K562 (cell line): ENCODE measurements at regions not wholly inside any gene's neighbourhood (a gene's known extent, or its start where the extent isn't known, plus 50 kb on each side); places are given as distances from the start of the nearest gene placed in this dataset.

ENCODE experiments used
- ATAC-seq: fragments of 200-7000 bp; cut with Tn5 transposase; 3 replicates; pipeline ENCODE4 v1.9.1; 2020; ENCODE audit warnings: moderate library complexity
- BruUV-seq: library from RNA; stranded (reverse); fragments of 400-500 nt; replicated peaks from 2 replicates; lab custom pipeline; 2021; lab: Mats Ljungman, UMichigan
- CTCF ChIA-PET: fragments of 300-600 bp; formaldehyde crosslinking; extraction: SDS; loops from one replicate; lab custom pipeline; 2021; ENCODE audit warnings: low intra/inter-chr PET ratio; lab: Yijun Ruan, JAX
- POLR2A ChIA-PET: fragments of 300-600, 350-650 bp; sonication (Branson Sonifier 250); formaldehyde crosslinking; extraction: SDS; loops from one replicate; lab custom pipeline; 2021; ENCODE audit warnings: antibody characterized with exemption, inconsistent platforms; lab: Yijun Ruan, JAX
- DNase-seq, 4 experiments: peaks; one replicate each; pipeline versions ENCODE4 v3.0.0 to v3.0.0-alpha.2; 2011 to 2018; ENCODE audit warnings: low spot score in 3 of 4, mixed read lengths in 3 of 4; ENCODE audit errors: extremely low read depth in 1 of 4
- FAIRE-seq: peaks from 2 replicates; lab custom pipeline; 2011; peaks lifted over from hg19 to GRCh38; lab: Jason Lieb, UNC
- H2AFZ ChIP-seq: 2 replicates; pipeline ENCODE4 v1.6.0; 2011; ENCODE audit warnings: low read depth, low read length, control low read depth, inconsistent platforms
- H3K27ac ChIP-seq: fragments of 200-600 bp; 3 replicates; pipeline ENCODE4 v1.8.0; 2011; ENCODE audit warnings: low read depth, mild to moderate bottlenecking, control low read depth, inconsistent platforms, low read length, moderate library complexity, mixed read lengths; ENCODE audit errors: extremely low read depth
- H3K27me3 ChIP-seq, 2 experiments: fragments of 300-600 bp in 1 of 2; 2 replicates in 1 of 2; 3 replicates in 1 of 2; pipeline versions ENCODE4 v1.6.0 to v1.8.0; 2011; ENCODE audit warnings: inconsistent platforms in 2 of 2, low read length in 2 of 2, mild to moderate bottlenecking in 1 of 2, mixed read lengths in 1 of 2, moderate library complexity in 1 of 2; ENCODE audit not compliant: control insufficient read depth in 2 of 2, insufficient read depth in 2 of 2
- H3K36me3 ChIP-seq: fragments of 300-600 bp; 3 replicates; pipeline ENCODE4 v1.8.0; 2011; ENCODE audit warnings: mild to moderate bottlenecking, low read length, inconsistent platforms; ENCODE audit not compliant: control insufficient read depth, insufficient read depth
- H3K4me1 ChIP-seq, 2 experiments: fragments of 200-600 bp in 1 of 2; replicated peaks in 1 of 2; 2 replicates in 1 of 2; 3 replicates in 1 of 2; pipeline versions ENCODE4 v1.5.1 to v1.8.0; 2011; ENCODE audit warnings: inconsistent platforms in 2 of 2, low read length in 2 of 2, mild to moderate bottlenecking in 1 of 2, mixed read lengths in 1 of 2, moderate library complexity in 1 of 2; ENCODE audit not compliant: control insufficient read depth in 2 of 2, insufficient read depth in 2 of 2
- H3K4me2 ChIP-seq: 2 replicates; pipeline ENCODE4 v1.6.1; 2011; ENCODE audit warnings: low read length, control low read depth, inconsistent platforms, mixed read lengths; ENCODE audit not compliant: insufficient read depth
- H3K4me3 ChIP-seq: fragments of 200-600 bp; sonication (generic), shearing (Covaris generic); 2 replicates; pipeline ENCODE4 v1.5.1; 2016; ENCODE audit warnings: control low read depth, inconsistent platforms
- H3K79me2 ChIP-seq: fragments of 200-600 bp; 3 replicates; pipeline ENCODE4 v1.8.0; 2011; ENCODE audit warnings: low read length, inconsistent platforms; ENCODE audit not compliant: control insufficient read depth, insufficient read depth
- H3K9ac ChIP-seq, 2 experiments: 2 replicates each; pipeline versions ENCODE4 v1.6.0 to v1.6.1; 2011; ENCODE audit warnings: low read depth in 2 of 2, low read length in 2 of 2, control low read depth in 1 of 2, inconsistent platforms in 1 of 2, mild to moderate bottlenecking in 1 of 2, mixed read lengths in 1 of 2; ENCODE audit not compliant: insufficient read depth in 1 of 2
- H3K9me1 ChIP-seq: one replicate; pipeline ENCODE4 v1.6.0; 2011; ENCODE audit warnings: inconsistent platforms, mild to moderate bottlenecking, low read length, moderate library complexity; ENCODE audit not compliant: control insufficient read depth, insufficient read depth
- H3K9me3 ChIP-seq: replicated peaks from 2 replicates; pipeline ENCODE4 v1.5.1; 2011; ENCODE audit warnings: low read depth, low read length, inconsistent platforms; ENCODE audit not compliant: control insufficient read depth, insufficient read depth
- H4K20me1 ChIP-seq: replicated peaks from 2 replicates; pipeline ENCODE4 v1.6.1; 2011; ENCODE audit warnings: low read length, inconsistent platforms, mixed read lengths; ENCODE audit not compliant: control insufficient read depth, insufficient read depth
- ATF6 ChIP-seq: sonication (generic); formaldehyde crosslinking; IDR thresholded peaks from 2 replicates; pipeline ENCODE4 v1.4.0; 2020; ENCODE audit warnings: mild to moderate bottlenecking, missing genetic modification reagents
- EP300 ChIP-seq: IDR thresholded peaks from 2 replicates; pipeline ENCODE4 v1.6.1; 2012; ENCODE audit warnings: low read length, improper control_type of control experiment
- MED1 ChIP-seq: sonication (generic); formaldehyde crosslinking; IDR thresholded peaks from 2 replicates; pipeline ENCODE4 v1.8.1; 2023; ENCODE audit warnings: missing genetic modification reagents, borderline replicate concordance
- NFIC ChIP-seq: fragments of 450-650 bp; IDR thresholded peaks from 2 replicates; pipeline ENCODE4 v1.6.1; 2017; ENCODE audit warnings: mild to moderate bottlenecking, inconsistent platforms
- POLR2G ChIP-seq: fragments of 200-400 bp; formaldehyde crosslinking; IDR thresholded peaks from 2 replicates; pipeline ENCODE4 v1.6.1; 2017; ENCODE audit warnings: low read depth, mild to moderate bottlenecking, antibody characterized with exemption, low read length, moderate library complexity
- RFX1 ChIP-seq: fragments of 450-650 bp; IDR thresholded peaks from 2 replicates; pipeline ENCODE4 v1.6.1; 2016; ENCODE audit warnings: mild to moderate bottlenecking, moderate library complexity
- ZMIZ1 ChIP-seq, 2 experiments: fragments of 150-350 bp in 1 of 2; IDR thresholded peaks; 2 replicates each; pipeline ENCODE4 v1.6.1; 2012 to 2016; ENCODE audit warnings: low read depth in 2 of 2, low read length in 2 of 2, mild to moderate bottlenecking in 1 of 2, moderate library complexity in 1 of 2
- ZNF75A ChIP-seq: fragments of 450-650 bp; formaldehyde crosslinking; IDR thresholded peaks from 2 replicates; pipeline ENCODE4 v1.4.0; 2020; ENCODE audit warnings: mild to moderate bottlenecking
- WGBS: fragments of 100-300 bp; shearing (Covaris generic); methylation state at CpG from one replicate; pipeline ENCODE4 v1.1.6; 2016; ENCODE audit warnings: low coverage, mixed read lengths; ENCODE audit not compliant: insufficient coverage; ENCODE audit errors: missing lambda C conversion rate; 5-methylcytosine and 5-hydroxymethylcytosine counted together
- in situ Hi-C: fragments of 300-500 bp; cut with MboI; formaldehyde crosslinking; loops from 4 replicates; pipeline ENCODE4 v1.15.0; 2018; ENCODE audit warnings: inconsistent platforms, mixed read lengths
- intact Hi-C: fragments of 100-400 bp; cut with micrococcal nuclease; formaldehyde crosslinking; loops from 2 replicates; pipeline ENCODE4 v1.14.2; 2022
- TF ChIP-seq, protein P1 (sequence below): fragments of 250-450 bp; sonication (Bioruptor Pico); IDR thresholded peaks from 2 replicates; pipeline ENCODE4 v1.8.0; 2022; ENCODE audit warnings: moderate library complexity, mild to moderate bottlenecking, inconsistent platforms
- TF ChIP-seq, protein P2 (sequence below): fragments of 250-450 bp; sonication (Bioruptor Pico); IDR thresholded peaks from 2 replicates; pipeline ENCODE4 v1.5.0; 2021

DNA sequence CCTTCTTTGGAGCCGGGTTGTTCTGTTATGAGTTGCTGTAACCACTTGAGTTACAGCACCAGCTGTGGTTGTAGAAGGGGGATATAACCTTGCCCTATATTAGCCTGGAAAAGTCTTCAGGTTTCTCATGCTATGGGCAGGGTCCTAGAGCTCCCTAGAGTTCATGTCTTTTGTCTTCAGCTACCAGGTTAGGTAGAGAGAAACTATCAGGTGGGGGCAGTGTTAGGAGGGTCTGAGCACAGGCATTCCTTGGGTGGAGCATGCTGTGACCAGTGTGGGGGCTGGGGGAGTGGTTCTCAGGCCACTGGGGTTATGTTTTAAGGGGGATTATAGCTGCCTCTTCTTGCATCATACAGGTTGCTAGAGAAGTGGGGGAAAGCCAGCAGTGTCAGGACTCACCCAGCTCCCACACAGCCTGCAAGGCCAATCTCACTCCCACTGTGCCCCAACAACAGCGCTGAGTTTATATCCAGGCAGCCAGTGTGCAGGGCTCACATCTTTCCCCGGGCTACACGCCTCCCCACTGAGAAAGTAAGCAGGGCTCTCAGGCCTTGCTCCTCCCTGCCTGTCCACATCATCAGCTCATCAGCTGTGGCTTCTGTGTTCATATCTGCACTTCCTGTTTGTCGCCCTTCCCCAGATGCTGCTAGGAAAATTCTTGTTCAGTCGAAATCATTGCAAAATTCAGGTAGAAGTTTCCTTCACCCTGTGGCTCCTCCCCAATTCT, 133.8 kb upstream of the NRXN1 start (continued):
- TF ChIP-seq EP300 (no peak), MED1 (CRISPR knock-in tag) (no peak), POLR2G (no peak), ZNF75A (CRISPR knock-in tag) (no peak)
- TF ChIP-seq, protein P1, sequence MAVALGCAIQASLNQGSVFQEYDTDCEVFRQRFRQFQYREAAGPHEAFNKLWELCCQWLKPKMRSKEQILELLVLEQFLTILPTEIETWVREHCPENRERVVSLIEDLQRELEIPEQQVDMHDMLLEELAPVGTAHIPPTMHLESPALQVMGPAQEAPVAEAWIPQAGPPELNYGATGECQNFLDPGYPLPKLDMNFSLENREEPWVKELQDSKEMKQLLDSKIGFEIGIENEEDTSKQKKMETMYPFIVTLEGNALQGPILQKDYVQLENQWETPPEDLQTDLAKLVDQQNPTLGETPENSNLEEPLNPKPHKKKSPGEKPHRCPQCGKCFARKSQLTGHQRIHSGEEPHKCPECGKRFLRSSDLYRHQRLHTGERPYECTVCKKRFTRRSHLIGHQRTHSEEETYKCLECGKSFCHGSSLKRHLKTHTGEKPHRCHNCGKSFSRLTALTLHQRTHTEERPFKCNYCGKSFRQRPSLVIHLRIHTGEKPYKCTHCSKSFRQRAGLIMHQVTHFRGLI (CRISPR knock-in tag) = no peak
- TF ChIP-seq, all 486 proteins: peak for 0

DNA sequence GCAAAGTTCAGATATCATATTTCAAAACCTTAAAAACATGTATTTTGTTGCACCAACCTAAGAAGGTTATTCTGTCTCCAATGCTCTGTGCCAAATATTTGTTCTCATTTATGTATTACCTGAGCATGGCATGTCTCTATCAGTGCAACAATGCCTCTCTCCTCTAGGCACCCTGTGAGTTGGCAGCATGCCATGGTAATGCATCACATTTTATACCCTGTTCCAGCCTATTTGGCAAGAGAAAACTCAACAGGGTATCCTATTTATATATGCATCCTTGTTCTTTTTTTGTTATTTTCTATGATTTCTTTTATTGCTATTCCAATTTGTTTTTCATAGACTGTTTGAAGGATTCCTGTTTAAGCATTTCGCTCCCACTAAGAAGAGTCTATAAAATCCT, 126.3 kb upstream of the NRXN1 start:
- FAIRE-seq = no peak
- 0% methylated on average over 1 of the region's 1 CpG for WGBS
- Histone ChIP-seq H3K79me2 (no peaks in the 10 kb centered on the region), H3K36me3 (no peaks in the 10 kb centered on the region), H3K4me2 (no peak overlapping the region), H3K4me3 (no peak overlapping the region), H3K4me1 (no peaks in the 10 kb centered on the region), H2AFZ (no peak overlapping the region), H3K9ac (no peak overlapping the region), H3K27me3 (no peaks in the 10 kb centered on the region), H3K9me1 (no peaks in the 10 kb centered on the region), H4K20me1 (no peaks in the 10 kb centered on the region), H3K27ac (no peak overlapping the region), H3K9me3 (no peaks in the 10 kb centered on the region)
- POLR2A ChIA-PET = no interaction called here
- ATAC-seq = no peak
- TF ChIP-seq ZMIZ1 (IDR thresholded peaks at IDR 0.05; ENCODE audit: low read depth in 2 of 2, low read length in 2 of 2) (no peak), NFIC (0 out of 2 replicates have a peak, but pooled peaks have one; percentile 17), RFX1 (no peak), ATF6 (CRISPR knock-in tag) (no peak)
- TF ChIP-seq, protein P2, sequence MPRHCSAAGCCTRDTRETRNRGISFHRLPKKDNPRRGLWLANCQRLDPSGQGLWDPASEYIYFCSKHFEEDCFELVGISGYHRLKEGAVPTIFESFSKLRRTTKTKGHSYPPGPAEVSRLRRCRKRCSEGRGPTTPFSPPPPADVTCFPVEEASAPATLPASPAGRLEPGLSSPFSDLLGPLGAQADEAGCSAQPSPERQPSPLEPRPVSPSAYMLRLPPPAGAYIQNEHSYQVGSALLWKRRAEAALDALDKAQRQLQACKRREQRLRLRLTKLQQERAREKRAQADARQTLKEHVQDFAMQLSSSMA = no peak
- CTCF ChIA-PET = no interaction called here
- intact Hi-C loops = no loop called here
- DNase-seq = no peak
- no TSS peak for BruUV-seq
- in situ Hi-C loops = no loop called here
